A549 (cell line): ENCODE measurements at regions not wholly inside any gene's neighbourhood (a gene's known extent, or its start where the extent isn't known, plus 50 kb on each side); places are given as distances from the start of the nearest gene placed in this dataset.

Experiments
- ATAC-seq, 2 experiments: fragments of 200-7000 bp in 1 of 2; fragments of >200 bp in 1 of 2; cut with Nextera tagmentation in 1 of 2; cut with Tn5 transposase in 1 of 2; 3 replicates each; pipeline versions ENCODE4 v1.8.0 to v1.9.1; 2018 to 2020; ENCODE audit warnings: mild to moderate bottlenecking in 1 of 2, moderate library complexity in 1 of 2
- CTCF ChIA-PET: fragments of 300-600 bp; sonication (Branson Sonifier 250); formaldehyde crosslinking; extraction: SDS; loops from one replicate; lab custom pipeline; 2021; ENCODE audit warnings: antibody characterized with exemption, inconsistent platforms; lab: Yijun Ruan, JAX
- POLR2A ChIA-PET: fragments of 350-600 bp; formaldehyde crosslinking; extraction: SDS; loops from one replicate; lab custom pipeline; 2021; ENCODE audit warnings: antibody characterized with exemption, inconsistent platforms; lab: Yijun Ruan, JAX
- DNase-seq, 2 experiments: peaks; one replicate each; pipeline versions ENCODE4 v3.0.0 to v3.0.0-alpha.2; 2011 to 2016; ENCODE audit warnings: low read depth in 1 of 2, low spot score in 1 of 2
- FAIRE-seq: peaks from 2 replicates; lab custom pipeline; 2011; peaks lifted over from hg19 to GRCh38; lab: Jason Lieb, UNC
- H3K27ac ChIP-seq, 2 experiments: fragments of >200 bp; sonication (Bioruptor Twin); formaldehyde crosslinking; 3 replicates each; pipeline ENCODE4 v1.5.1; 2016 to 2017
- H3K4me1 ChIP-seq: fragments of >200 bp; sonication (Bioruptor Twin); formaldehyde crosslinking; 3 replicates; pipeline ENCODE4 v1.6.1; 2016
- H3K4me2 ChIP-seq: fragments of >200 bp; sonication (Bioruptor Twin); formaldehyde crosslinking; 3 replicates; pipeline ENCODE4 v1.6.1; 2016
- H3K4me3 ChIP-seq: fragments of >200 bp; sonication (Bioruptor Twin); formaldehyde crosslinking; 3 replicates; pipeline ENCODE4 v1.5.1; 2016
- H3K9me3 ChIP-seq: fragments of >200 bp; sonication (Bioruptor Twin); formaldehyde crosslinking; 3 replicates; pipeline ENCODE4 v1.6.1; 2016
- CBX8 ChIP-seq: fragments of 200-600 bp; sonication (generic); IDR thresholded peaks from 2 replicates; pipeline ENCODE4 v1.6.1; 2016
- CEBPB ChIP-seq, 2 experiments: fragments of >200 bp in 1 of 2; sonication (Bioruptor Twin) in 1 of 2; formaldehyde crosslinking in 1 of 2; IDR thresholded peaks; 2 replicates each; pipeline ENCODE4 v1.6.1; 2012 to 2016
- EHF ChIP-seq: fragments of 250-450 bp; sonication (Bioruptor Pico); IDR thresholded peaks from 2 replicates; pipeline ENCODE4 v1.5.0; 2020; ENCODE audit warnings: mild to moderate bottlenecking
- EHMT2 ChIP-seq: fragments of 200-600 bp; sonication (generic); IDR thresholded peaks from 2 replicates; pipeline ENCODE4 v1.6.1; 2016; ENCODE audit warnings: antibody characterized with exemption, low read depth, mild to moderate bottlenecking, moderate library complexity
- EP300 ChIP-seq, 2 experiments: fragments of >200 bp; sonication (Bioruptor Twin); formaldehyde crosslinking; IDR thresholded peaks; 2 replicates in 1 of 2; 3 replicates in 1 of 2; pipeline ENCODE4 v1.6.1; 2016 to 2017
- FOXS1 ChIP-seq: fragments of 250-450 bp; sonication (Bioruptor Pico); IDR thresholded peaks from 2 replicates; pipeline ENCODE4 v1.5.0; 2020; ENCODE audit warnings: mild to moderate bottlenecking, moderate library complexity
- GATA3 ChIP-seq: IDR thresholded peaks from 2 replicates; pipeline ENCODE4 v1.6.1; 2012; ENCODE audit warnings: borderline replicate concordance
- HDAC2 ChIP-seq: fragments of 200-600 bp; sonication (generic); IDR thresholded peaks from 2 replicates; pipeline ENCODE4 v1.6.1; 2016
- HOXA7 ChIP-seq: fragments of 250-450 bp; sonication (Bioruptor Pico); IDR thresholded peaks from 2 replicates; pipeline ENCODE4 v1.5.0; 2020; ENCODE audit warnings: mild to moderate bottlenecking, moderate library complexity
- JUNB ChIP-seq: fragments of >200 bp; sonication (Bioruptor Twin); formaldehyde crosslinking; IDR thresholded peaks from 2 replicates; pipeline ENCODE4 v1.6.1; 2016
- KDM5A ChIP-seq: fragments of 200-600 bp; sonication (generic); IDR thresholded peaks from 2 replicates; pipeline ENCODE4 v1.6.1; 2016; ENCODE audit warnings: antibody characterized with exemption, mild to moderate bottlenecking
- MAFK ChIP-seq: fragments of 450-650 bp; IDR thresholded peaks from 2 replicates; pipeline ENCODE4 v1.6.1; 2014; ENCODE audit not compliant: partially characterized antibody
- MYC ChIP-seq: IDR thresholded peaks from 2 replicates; pipeline ENCODE4 v1.6.1; 2012; ENCODE audit warnings: mild to moderate bottlenecking, inconsistent platforms, low read length, improper control_type of control experiment, borderline replicate concordance
- NFE2L2 ChIP-seq: fragments of 150-350 bp; conservative IDR thresholded peaks from 2 replicates; pipeline ENCODE4 v1.6.1; 2014; ENCODE audit warnings: low read length
- PHF8 ChIP-seq: fragments of 200-600 bp; sonication (generic); IDR thresholded peaks from 2 replicates; pipeline ENCODE4 v1.6.1; 2016; ENCODE audit warnings: low read depth, mild to moderate bottlenecking, antibody characterized with exemption, moderate library complexity, borderline replicate concordance
- POLR2AphosphoS2 ChIP-seq: conservative IDR thresholded peaks from 2 replicates; pipeline ENCODE4 v1.6.1; 2012; ENCODE audit warnings: low read length, improper control_type of control experiment, inconsistent platforms
- RAD21 ChIP-seq, 2 experiments: fragments of >200 bp in 1 of 2; sonication (Bioruptor Twin) in 1 of 2; formaldehyde crosslinking in 1 of 2; IDR thresholded peaks in 1 of 2; conservative IDR thresholded peaks in 1 of 2; 2 replicates in 1 of 2; 3 replicates in 1 of 2; pipeline ENCODE4 v1.6.1; 2012 to 2018; ENCODE audit warnings: inconsistent platforms in 1 of 2
- RFX5 ChIP-seq: fragments of 450-650 bp; IDR thresholded peaks from 2 replicates; pipeline ENCODE4 v1.7.1; 2014; ENCODE audit warnings: antibody characterized with exemption, mild to moderate bottlenecking, moderate library complexity
- RNF2 ChIP-seq: fragments of 200-600 bp; sonication (generic); IDR thresholded peaks from 2 replicates; pipeline ENCODE4 v1.6.1; 2016; ENCODE audit warnings: low read depth, mild to moderate bottlenecking, antibody characterized with exemption, moderate library complexity, borderline replicate concordance
- TP53 ChIP-seq: fragments of 250-450 bp; sonication (Bioruptor Pico); IDR thresholded peaks from 2 replicates; pipeline ENCODE4 v1.5.0; 2021; ENCODE audit warnings: mild to moderate bottlenecking, moderate library complexity
- ZFP36 ChIP-seq: fragments of 450-650 bp; IDR thresholded peaks from 2 replicates; pipeline ENCODE4 v1.6.1; 2014; ENCODE audit warnings: borderline replicate concordance; ENCODE audit not compliant: partially characterized antibody
- ZSCAN20 ChIP-seq: fragments of 250-450 bp; sonication (Bioruptor Pico); IDR thresholded peaks from 2 replicates; pipeline ENCODE4 v1.8.0; 2022; ENCODE audit warnings: mild to moderate bottlenecking, moderate library complexity
- WGBS: methylation state at CpG from one replicate; pipeline ENCODE4 v1.1.6; 2017; ENCODE audit errors: missing lambda C conversion rate; 5-methylcytosine and 5-hydroxymethylcytosine counted together
- TF ChIP-seq, protein P1 (sequence below): fragments of 150-350 bp; IDR thresholded peaks from 2 replicates; pipeline ENCODE4 v1.6.1; 2014; ENCODE audit warnings: low read depth, mild to moderate bottlenecking, low read length
- TF ChIP-seq, protein P2 (sequence below): fragments of 250-450 bp; sonication (Bioruptor Pico); IDR thresholded peaks from 2 replicates; pipeline ENCODE4 v1.5.0; 2020; ENCODE audit warnings: low read depth, mild to moderate bottlenecking, moderate library complexity
- TF ChIP-seq, protein P3 (sequence below): fragments of >200 bp; sonication (Bioruptor Twin); formaldehyde crosslinking; IDR thresholded peaks from 3 replicates; pipeline ENCODE4 v1.5.1; 2016
- TF ChIP-seq, protein P4 (sequence below): IDR thresholded peaks from 2 replicates; pipeline ENCODE4 v1.6.1; 2012; ENCODE audit warnings: low read depth, borderline replicate concordance
- TF ChIP-seq, protein P5 (sequence below): fragments of >200 bp; sonication (Bioruptor Twin); formaldehyde crosslinking; IDR thresholded peaks from 3 replicates; pipeline ENCODE4 v1.6.1; 2016
- TF ChIP-seq, protein P6 (sequence below): fragments of >200 bp; sonication (Bioruptor Twin); formaldehyde crosslinking; IDR thresholded peaks from 2 replicates; pipeline ENCODE4 v1.6.1; 2016

DNA sequence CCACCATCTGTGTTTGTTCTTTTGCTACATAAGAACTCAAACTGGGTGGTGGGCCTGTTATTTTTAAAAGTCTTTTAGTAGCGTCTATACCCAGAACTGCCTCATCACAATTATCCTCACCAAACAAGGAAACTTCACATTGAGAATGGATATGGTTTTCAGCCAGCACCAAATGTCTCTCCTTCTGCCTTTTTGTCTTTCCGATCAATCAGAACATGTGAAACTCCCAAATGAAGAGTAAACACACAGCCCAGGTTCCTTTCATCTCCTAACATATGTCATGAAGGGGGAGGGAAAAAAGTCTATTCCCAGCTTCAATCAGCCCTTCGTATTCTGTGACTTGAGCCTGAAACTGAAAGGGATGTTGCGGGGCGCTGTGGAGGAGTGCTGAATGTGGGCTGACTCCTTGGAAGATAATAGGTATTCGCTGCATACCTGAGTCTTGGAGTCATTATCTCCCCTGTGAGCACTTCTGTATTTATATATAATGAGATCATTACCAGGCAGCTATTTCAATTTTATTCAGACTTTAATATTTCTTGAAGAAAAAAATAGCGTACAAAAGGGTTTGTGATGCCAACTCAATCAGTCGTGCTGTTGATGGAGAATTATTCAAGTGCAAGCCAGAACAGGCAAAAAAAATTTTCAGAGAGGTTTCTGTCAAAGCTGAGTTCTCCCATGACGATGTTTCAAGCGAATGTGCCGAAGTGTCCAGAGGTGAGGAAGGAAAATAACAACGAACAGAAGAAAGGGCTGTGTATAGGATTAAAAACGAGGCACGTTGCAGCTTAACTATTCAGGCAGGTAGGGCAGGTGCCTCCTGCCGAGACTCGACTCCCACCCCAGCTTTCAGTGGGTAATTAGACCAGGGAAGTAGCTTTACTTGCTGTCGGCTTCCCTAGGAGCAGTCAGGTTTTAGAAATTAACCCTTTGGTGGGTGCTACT is 163.9 kb upstream of the NOCT start:
- DNase-seq (no peak), ATAC-seq (no peak), FAIRE-seq (no peak)
- WGBS = 38% methylated on average over 17 of the region's 17 CpGs
- CTCF ChIA-PET = interaction anchor here (0.6 to 1.5 kb wide), 2 partner anchors 19 to 53 kb away, joined by 3 to 5 read pairs; no protein-coding TSS in a partner anchor
- TF ChIP-seq, protein P1, sequence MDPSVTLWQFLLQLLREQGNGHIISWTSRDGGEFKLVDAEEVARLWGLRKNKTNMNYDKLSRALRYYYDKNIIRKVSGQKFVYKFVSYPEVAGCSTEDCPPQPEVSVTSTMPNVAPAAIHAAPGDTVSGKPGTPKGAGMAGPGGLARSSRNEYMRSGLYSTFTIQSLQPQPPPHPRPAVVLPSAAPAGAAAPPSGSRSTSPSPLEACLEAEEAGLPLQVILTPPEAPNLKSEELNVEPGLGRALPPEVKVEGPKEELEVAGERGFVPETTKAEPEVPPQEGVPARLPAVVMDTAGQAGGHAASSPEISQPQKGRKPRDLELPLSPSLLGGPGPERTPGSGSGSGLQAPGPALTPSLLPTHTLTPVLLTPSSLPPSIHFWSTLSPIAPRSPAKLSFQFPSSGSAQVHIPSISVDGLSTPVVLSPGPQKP = no peak
- TF ChIP-seq JUNB = no peak
- TF ChIP-seq, protein P2, sequence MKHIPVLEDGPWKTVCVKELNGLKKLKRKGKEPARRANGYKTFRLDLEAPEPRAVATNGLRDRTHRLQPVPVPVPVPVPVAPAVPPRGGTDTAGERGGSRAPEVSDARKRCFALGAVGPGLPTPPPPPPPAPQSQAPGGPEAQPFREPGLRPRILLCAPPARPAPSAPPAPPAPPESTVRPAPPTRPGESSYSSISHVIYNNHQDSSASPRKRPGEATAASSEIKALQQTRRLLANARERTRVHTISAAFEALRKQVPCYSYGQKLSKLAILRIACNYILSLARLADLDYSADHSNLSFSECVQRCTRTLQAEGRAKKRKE (CRISPR knock-in tag) = no peak
- no peak for TF ChIP-seq MAFK
- Histone ChIP-seq H3K9me3 (no peaks in the 10 kb centered on the region), H3K4me2 (no peak overlapping the region), H3K4me1 (no peaks in the 10 kb centered on the region), H3K4me3 (no peak overlapping the region), H3K27ac (no peak overlapping the region)
- POLR2A ChIA-PET = no interaction called here

DNA sequence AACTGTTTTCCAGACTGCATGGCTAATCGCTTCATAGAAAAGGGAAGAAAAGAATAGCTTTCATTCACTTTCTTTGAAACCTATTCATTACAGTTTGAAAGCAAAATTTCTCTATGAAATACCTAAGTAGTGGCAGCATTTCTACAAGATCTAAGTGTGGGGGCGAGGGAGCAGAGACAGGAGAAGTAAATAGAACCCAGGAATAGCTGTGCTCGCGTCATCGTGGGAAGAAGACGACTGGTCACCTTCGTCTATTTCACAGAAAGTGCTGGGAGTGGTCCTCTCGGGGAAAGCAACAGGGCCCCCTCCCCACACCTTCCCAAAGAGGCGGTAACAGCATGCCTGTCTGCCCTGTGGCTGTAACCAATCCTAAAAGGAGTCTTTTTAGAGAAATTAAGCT is 169.9 kb upstream of the NOCT start:
- Histone ChIP-seq H3K4me1 (no peaks in the 10 kb centered on the region), H3K27ac (no peak overlapping the region), H3K4me2 (no peak overlapping the region), H3K4me3 (no peak overlapping the region), H3K9me3 (no peaks in the 10 kb centered on the region)
- TF ChIP-seq EHF (no peak), POLR2AphosphoS2 (no peak), RAD21 (conservative IDR thresholded peaks at IDR 0.05 in 1 of 2, IDR thresholded peaks at IDR 0.05 in 1 of 2) (no peak), MYC (no peak), KDM5A (no peak), GATA3 (no peak), EP300 (IDR thresholded peaks at IDR 0.05) (no peak)
- TF ChIP-seq, protein P3, sequence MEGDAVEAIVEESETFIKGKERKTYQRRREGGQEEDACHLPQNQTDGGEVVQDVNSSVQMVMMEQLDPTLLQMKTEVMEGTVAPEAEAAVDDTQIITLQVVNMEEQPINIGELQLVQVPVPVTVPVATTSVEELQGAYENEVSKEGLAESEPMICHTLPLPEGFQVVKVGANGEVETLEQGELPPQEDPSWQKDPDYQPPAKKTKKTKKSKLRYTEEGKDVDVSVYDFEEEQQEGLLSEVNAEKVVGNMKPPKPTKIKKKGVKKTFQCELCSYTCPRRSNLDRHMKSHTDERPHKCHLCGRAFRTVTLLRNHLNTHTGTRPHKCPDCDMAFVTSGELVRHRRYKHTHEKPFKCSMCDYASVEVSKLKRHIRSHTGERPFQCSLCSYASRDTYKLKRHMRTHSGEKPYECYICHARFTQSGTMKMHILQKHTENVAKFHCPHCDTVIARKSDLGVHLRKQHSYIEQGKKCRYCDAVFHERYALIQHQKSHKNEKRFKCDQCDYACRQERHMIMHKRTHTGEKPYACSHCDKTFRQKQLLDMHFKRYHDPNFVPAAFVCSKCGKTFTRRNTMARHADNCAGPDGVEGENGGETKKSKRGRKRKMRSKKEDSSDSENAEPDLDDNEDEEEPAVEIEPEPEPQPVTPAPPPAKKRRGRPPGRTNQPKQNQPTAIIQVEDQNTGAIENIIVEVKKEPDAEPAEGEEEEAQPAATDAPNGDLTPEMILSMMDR = no peak
- TF ChIP-seq, protein P4, sequence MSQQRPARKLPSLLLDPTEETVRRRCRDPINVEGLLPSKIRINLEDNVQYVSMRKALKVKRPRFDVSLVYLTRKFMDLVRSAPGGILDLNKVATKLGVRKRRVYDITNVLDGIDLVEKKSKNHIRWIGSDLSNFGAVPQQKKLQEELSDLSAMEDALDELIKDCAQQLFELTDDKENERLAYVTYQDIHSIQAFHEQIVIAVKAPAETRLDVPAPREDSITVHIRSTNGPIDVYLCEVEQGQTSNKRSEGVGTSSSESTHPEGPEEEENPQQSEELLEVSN = no peak
- TF ChIP-seq, protein P5, sequence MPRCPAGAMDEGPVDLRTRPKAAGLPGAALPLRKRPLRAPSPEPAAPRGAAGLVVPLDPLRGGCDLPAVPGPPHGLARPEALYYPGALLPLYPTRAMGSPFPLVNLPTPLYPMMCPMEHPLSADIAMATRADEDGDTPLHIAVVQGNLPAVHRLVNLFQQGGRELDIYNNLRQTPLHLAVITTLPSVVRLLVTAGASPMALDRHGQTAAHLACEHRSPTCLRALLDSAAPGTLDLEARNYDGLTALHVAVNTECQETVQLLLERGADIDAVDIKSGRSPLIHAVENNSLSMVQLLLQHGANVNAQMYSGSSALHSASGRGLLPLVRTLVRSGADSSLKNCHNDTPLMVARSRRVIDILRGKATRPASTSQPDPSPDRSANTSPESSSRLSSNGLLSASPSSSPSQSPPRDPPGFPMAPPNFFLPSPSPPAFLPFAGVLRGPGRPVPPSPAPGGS = no peak
- ATAC-seq (no peak), DNase-seq (no peak), FAIRE-seq (no peak)
- 59% methylated on average over 9 of the region's 9 CpGs for WGBS
- ChIA-PET POLR2A (no interaction called here), CTCF (interaction anchor here (0.6 kb wide), 1 partner anchor 16 kb away, joined by 3 read pairs; no protein-coding TSS in a partner anchor)

DNA sequence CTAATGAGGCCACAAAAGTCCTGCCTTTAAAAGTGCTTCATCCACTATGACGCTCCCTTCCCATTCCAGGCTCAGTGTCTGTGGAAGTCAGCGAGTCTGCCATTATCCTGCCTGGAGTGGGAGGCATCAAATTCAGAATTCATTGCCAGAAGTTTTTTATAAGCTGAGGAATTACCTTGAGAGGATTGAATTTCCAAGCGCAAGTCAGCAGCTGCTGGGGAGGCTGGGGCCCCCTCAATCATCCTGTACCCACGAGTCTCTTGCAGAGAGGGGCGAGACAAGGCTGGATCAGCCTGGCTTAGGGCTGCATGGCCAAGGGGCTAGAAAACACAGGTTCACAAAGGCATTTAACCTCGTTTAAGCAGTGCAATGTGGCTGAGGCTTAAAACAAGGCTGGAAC is 170.5 kb upstream of the NOCT start:
- ATAC-seq (no peak), FAIRE-seq (no peak), DNase-seq (no peak)
- Histone ChIP-seq H3K4me1 (no peaks in the 10 kb centered on the region), H3K4me2 (no peak overlapping the region), H3K27ac (no peak overlapping the region), H3K9me3 (no peaks in the 10 kb centered on the region), H3K4me3 (no peak overlapping the region)
- 34% methylated on average over 5 of the region's 6 CpGs for WGBS
- ChIA-PET POLR2A (no interaction called here), CTCF (interaction anchor here (2.0 kb wide), 1 partner anchor 26 kb away, joined by 5 read pairs; no protein-coding TSS in a partner anchor)
- TF ChIP-seq ZSCAN20 (CRISPR knock-in tag) = no peak
- TF ChIP-seq HOXA7 = no peak
- TF ChIP-seq CBX8 = no peak
- no peak for TF ChIP-seq CEBPB (IDR thresholded peaks at IDR 0.05)
- no peak for TF ChIP-seq ZFP36
- TF ChIP-seq RNF2 = no peak
- TF ChIP-seq PHF8 = no peak
- no peak for TF ChIP-seq EHF
- TF ChIP-seq EHMT2 = no peak
- TF ChIP-seq NFE2L2 = no peak
- TF ChIP-seq RFX5 = no peak
- TF ChIP-seq HDAC2 = no peak
- TF ChIP-seq, protein P6, sequence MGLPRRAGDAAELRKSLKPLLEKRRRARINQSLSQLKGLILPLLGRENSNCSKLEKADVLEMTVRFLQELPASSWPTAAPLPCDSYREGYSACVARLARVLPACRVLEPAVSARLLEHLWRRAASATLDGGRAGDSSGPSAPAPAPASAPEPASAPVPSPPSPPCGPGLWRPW = no peak
- TF ChIP-seq TP53 (CRISPR knock-in tag) = no peak
- TF ChIP-seq FOXS1 (CRISPR knock-in tag) = no peak
